Stimulated activated CD4-positive, alpha-beta T cell treated with anti-CD3 and anti-CD28 coated beads, Interleukin-4, amount 100 ng/mL, for 1 hour (primary cell): ENCODE measurements at regions not wholly inside any gene's neighbourhood (a gene's known extent, or its start where the extent isn't known, plus 50 kb on each side); places are given as distances from the start of the nearest gene placed in this dataset.

Experiments
- DNase-seq: peaks from one replicate; pipeline ENCODE4 v3.0.0-alpha.2; 2020

GRCh38 chr12:24198936-24199671 lies 249.6 kb upstream of the SOX5 start:
- no peak for DNase-seq

DNA sequence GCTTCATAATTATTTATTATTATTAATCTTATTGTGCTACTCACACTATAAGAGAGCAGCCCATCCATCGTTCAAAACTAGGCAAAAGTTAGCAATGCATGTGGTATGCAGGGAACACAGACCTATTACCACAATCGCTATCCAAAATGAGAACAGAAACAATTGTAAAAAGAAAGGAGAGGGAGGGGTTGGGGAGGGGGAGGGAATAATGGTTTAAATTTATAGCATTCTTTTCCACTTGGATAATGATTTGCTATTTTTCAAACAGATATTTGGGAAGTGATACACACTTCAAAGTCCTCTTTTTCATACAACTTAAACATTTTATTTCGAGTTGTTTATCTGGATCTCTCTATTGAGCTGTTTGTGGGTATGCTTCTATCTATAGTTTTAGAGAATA lies 248.6 kb upstream of the SOX5 start:
- DNase-seq, result no peak

GRCh38 chr12:24197532-24197931 lies 248.1 kb upstream of the SOX5 start:
- DNase-seq, result no peak

DNA sequence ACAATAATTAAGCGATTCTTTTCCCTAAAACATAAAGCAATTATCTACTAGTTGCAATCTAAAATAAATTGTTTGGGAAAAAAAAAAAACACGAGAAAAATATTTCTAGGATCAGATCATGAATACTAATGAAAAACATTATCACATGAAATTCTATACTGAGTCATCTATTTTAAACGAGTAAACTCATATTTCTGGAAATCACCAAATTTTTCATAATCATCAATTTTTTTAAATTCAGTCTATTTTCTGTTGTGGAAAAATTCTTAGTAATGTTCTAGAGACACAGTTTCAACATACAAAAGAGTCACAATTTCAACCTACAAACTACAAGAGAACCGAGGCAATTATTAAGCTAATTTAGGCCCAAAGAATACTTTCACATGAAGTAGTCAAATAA lies 245.6 kb upstream of the SOX5 start:
- DNase-seq, result no peak

GRCh38 chr12:24191117-24191516 lies 241.6 kb upstream of the SOX5 start:
- no peak for DNase-seq

GRCh38 chr12:24185782-24186181 lies 236.3 kb upstream of the SOX5 start:
- no peak for DNase-seq

GRCh38 chr12:24177889-24178288 lies 228.4 kb upstream of the SOX5 start:
- no peak for DNase-seq

- DNase-seq, result no peak
These were observed 226.5 kb upstream of the SOX5 start for GRCh38 chr12:24175929-24176328.

- no peak for DNase-seq
These were observed 225.8 kb upstream of the SOX5 start for GRCh38 chr12:24175284-24175683.

DNA sequence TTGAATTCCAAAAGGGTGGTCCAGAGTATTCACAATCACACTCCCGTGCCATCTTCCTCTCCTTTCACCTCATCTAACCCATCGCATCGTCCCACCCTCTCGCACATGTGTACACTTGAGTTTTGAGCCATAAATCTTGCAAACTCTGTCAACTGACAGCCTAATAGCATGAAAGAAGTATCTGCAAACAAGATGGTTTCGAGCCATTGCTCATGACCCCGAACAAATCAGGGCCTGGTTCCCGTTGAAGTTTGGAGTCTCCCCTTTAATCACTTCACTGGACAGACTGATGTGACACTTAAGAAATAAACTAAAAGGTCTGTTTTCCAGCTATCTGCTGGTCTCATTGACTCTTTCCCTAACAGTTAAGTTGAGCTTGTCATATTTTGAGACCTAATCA lies 223.6 kb upstream of the SOX5 start:
- no peak for DNase-seq

DNA sequence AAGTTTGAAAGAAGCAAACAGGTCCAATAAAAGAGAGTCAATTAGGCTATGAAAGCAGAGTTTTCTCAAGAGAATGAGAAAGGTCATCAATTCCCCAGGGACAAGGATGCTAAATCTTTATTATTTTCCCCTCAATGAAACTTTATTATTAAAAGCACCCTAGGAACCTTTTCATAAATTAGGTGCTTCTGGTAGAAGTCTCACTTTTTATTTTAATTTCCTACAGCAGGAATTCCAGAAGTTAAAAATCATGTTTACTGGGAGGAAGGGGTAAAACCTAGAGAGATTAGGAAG lies 223.2 kb upstream of the SOX5 start:
- DNase-seq, result no peak

DNA sequence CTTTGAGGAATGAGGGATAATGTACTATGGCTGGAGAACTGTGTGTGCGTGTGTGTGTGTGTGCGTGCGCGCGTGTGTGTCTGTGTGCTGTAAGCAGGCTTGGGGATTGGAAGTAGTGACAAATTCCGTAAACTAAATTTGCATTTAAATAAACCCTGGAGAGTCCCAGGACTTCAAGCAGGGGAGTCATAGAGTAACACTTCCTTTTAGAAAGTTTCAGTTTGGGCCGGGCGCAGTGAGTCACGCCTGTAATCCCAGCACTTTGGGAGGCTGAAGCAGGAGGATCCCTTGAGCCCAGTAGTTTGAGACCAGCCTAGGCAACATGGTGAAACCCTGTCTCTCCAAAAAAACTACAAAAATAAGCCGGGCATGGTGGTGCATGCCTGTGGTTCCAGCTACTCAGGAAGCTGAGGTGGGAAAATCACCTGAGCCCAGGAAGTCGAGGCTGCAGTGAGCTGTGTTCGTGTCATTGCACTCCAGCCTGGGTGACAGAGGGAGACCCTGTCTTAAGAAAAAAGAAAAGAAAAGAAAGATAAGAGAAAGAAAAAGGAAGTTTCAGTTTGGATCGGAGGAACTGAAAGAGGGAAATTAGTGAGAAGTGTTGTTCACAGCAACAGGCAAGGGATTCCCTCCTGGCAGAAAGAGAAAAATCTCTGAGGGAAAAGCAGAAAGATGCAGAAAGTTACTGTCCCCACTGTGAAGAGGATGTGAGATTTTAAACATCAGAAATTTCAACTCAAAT lies 222.7 kb upstream of the SOX5 start:
- DNase-seq, result no peak

DNA sequence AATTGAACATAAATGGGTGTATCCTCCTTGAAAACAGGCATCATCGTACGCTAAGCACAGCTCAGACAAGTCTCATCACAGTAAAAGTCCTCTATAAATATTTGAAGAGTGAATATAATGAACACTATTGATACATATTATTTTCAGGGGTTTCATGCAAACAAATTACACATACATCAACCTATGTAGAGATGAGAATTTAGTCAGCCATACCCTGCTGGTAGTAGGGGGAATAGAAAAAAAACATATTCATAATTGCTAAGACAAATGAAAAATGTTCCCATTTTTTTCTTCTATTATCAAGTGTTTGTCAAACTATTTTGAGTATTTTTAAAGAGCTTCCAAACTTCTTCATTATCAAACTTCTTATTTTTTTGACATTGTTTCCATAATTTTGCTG lies 205.6 kb upstream of the SOX5 start:
- DNase-seq, result no peak

GRCh38 chr12:24153079-24153478 lies 203.6 kb upstream of the SOX5 start:
- no peak for DNase-seq

DNA sequence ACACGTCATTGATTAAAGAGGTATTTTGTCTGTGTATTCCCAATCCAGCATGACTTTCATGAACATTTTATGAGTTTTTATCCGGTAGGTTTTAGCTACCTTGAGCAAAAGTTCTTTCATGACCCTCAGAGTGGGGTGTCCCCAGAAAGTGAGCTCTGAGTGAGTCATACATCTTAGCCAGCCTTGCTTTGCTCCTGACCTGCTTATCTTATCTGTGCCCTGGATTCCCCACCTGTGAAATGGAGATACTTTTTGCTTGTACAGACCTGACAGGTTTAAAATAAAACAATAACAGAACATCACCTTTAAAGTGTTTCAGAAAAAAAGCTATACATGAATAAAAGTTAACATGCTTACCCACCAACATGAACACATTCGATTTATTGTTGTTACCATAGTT lies 202.8 kb upstream of the SOX5 start:
- DNase-seq, result no peak

- no peak for DNase-seq
These were observed 194.5 kb upstream of the SOX5 start for GRCh38 chr12:24143928-24144327.

DNA sequence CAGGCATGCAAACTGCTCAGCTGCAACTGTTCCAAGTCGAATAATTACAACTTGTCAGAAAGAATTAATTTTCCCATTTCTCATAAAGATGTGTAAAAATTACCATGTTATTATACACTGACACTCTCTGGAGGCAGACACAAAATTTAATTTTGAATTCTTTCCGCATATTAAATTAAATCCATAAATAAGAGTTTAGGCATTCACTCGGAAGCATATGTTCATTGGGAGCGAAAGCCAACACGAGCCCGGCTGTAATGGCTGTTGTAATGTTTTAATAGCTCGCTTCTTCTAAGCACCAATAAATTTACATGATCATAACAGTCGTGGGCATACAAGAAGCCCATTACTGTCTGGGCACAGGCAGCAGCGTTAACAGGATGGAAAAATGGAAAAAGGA lies 189.6 kb upstream of the SOX5 start:
- no peak for DNase-seq

GRCh38 chr12:24138041-24138440 lies 188.6 kb upstream of the SOX5 start:
- DNase-seq, result no peak

DNA sequence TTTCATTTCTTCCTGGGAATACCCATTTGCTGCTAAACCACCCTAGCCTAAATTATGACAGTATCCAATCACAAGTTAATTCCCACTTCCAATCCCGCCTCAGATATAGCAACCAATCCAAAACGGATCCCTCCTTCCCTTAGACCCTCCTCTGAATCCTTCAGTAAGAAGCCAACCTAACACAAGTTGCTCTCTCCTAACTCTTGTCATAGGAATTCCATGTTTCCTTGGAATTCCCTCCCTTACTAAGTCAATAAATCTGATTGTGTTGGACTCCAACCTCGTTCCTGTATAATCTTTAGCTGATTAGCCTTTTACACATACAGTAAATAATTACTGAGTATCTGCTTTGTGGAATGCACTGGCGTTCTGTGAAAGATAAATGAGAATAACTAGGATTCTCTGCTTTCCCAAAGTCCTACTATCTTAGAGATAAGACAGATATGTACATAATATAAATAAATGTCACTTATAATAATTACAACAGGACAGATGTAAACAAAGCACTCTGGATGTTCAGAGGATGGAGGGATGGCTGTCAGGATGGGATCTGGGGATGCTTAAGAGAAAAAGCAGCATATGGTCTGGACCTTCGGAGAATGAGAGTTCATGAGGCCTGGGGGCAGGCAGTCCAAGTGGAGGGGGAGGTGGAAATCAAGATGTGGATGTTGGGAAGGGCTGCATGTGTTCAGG lies 185.8 kb upstream of the SOX5 start:
- no peak for DNase-seq

GRCh38 chr12:24134092-24134491 lies 184.6 kb upstream of the SOX5 start:
- DNase-seq, result no peak

GRCh38 chr12:24133384-24133783 lies 183.9 kb upstream of the SOX5 start:
- no peak for DNase-seq

- no peak for DNase-seq
These were observed 178.7 kb upstream of the SOX5 start for GRCh38 chr12:24127919-24128721.

DNA sequence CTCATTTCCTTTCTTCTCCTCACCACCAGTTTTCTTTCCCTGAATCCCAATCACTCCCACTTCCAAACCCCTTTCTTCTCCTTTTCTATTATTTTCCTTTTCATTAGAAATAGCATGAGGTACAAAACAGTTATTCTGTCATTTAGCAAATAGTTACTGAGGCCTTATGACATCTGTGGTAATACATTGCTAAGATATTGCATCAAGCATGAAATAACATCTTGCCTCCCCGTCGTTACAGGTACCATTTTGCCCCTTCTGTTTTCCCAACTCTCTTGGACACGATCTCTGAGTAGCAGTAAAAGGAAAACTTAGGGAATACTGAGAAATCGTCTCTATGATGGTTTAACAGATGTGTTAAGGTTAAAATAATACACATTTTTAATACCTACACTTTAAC lies 175.8 kb upstream of the SOX5 start:
- DNase-seq, result no peak

DNA sequence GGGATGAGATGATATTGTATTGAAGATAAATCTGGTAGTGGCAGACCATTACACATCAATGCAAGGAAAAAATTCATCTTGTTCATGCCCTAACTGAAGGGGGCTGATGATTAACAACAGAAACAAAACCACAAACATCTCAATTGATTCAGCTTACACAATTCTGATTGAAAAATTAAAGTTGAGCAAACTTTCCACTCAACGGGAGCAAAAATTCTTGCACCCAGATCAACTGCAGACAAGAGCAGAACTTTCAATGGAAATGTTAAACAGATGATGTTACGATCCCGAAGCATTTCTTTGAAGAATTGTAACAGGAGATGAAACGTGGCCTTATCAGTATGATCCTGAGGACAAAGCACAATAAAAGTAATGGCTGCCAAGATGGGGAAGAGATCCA lies 172.4 kb upstream of the SOX5 start:
- no peak for DNase-seq
